Amniotic stem cell (primary cell): ENCODE measurements at regions not wholly inside any gene's neighbourhood (a gene's known extent, or its start where the extent isn't known, plus 50 kb on each side); places are given as distances from the start of the nearest gene placed in this dataset.
A peak's percentile ranks its signal among the peaks of the same experiment; 100 is the strongest.

Source experiments
- DNase-seq: peaks from one replicate; lab custom pipeline; 2025; lab: John Stamatoyannopoulos, UW

DNA sequence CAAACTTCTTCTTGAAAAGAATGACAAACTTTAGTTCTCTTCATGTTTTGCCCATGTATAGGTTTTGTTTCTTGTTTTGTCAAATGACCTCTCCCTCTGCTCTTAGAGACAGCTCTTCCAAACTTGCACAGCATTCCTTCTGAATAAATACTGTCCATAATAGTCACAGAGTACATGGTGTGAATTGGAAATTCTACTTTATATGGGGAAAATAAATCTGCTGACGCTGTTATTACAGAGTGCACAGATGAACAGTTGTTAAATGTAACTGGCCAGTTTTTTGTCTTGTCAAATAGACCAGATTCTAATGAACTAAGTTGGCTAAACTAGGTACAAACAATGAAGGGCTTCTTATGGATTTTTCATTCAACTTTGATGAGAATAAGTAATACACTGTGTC is 115.8 kb upstream of the DTNA start:
- DNase-seq, result no peak

GRCh38 chr18:34595690-34596089 is 114.4 kb upstream of the DTNA start:
- no peak for DNase-seq

DNA sequence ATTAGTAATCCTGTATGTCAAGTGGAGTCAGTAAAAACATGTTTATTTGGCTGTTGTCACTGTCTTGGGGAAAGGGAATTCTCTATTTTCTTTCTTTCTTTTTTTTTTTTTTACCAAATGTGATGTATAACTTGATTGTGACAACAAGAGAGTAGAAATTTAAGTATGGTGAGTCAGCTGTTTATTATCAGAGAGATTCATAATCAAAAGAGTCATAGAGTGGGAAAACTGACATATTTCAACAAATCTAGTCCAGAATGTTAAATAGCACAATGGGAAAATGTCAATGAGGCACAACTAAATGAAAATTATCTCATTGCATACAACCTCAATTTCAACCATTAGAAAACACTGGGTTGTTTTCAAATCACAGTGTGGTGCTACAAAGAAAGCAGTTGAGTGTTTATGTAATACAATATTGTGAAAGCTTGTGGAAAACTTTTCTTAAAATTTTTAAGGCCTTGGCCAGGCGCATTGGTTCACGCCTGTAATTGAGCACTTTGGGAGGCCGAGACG is 111.9 kb upstream of the DTNA start:
- DNase-seq, result no peak

- peak; percentile 8 for DNase-seq
Measured at GRCh38 chr18:34600158-34600557, 109.9 kb upstream of the DTNA start.

DNA sequence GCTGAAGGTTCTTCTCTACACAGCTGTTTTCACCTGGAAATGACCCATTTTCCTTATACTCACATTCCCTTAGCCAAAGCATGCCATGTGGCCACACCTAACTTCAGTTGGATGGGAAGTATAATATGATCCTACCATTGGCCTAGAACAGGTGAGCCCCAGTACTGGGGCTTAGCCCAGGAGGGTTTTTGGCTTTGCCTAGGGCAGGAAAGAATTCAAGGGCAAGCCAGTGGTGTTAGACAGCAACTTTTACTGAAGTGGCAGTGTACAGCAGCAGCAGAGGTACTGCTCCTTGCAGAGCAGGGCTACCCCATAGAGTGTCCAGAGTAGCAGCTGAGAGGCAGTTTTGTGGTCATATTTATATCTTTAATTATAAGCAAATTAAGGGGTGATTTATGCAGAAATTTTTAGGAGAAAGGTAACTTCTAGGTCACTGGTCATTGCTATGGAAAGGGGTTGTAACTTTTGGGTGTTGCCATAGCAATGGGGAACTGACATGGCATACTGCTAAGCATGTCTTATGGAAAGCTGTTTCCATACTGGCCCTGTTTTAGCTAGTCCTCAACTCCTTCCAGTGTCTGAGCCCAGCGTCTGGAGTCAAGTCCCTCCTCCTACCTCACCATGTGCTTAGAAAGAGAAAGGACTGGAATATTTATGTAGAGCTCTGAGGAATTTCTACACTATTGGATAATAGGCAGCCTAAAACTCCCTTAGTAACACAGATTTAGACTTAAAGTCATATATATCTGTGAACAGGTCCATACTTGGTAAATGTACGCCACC is 109.0 kb upstream of the DTNA start:
- no peak for DNase-seq

DNA sequence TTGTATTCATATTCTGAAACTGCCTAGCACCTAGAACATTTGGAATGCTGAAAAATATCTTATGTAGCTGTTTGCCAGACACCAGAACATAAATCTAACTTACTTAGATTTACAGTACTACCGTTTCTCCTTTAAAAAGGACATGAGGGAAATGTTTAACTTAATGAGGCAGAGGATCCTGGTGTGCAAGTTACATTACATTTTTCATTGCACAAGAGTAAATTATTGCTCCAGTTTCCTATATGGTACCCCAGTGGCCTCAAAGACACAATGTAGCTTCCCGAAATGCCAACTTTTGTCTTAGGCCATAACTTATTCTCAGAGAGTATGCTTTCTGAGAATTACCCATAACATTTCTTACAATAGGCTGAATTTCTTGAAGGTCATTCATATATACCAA is 105.5 kb upstream of the DTNA start:
- no peak for DNase-seq

- DNase-seq, result no peak
Measured at GRCh38 chr18:34606851-34607250, 103.2 kb upstream of the DTNA start.

GRCh38 chr18:34608064-34608463 is 102.0 kb upstream of the DTNA start:
- no peak for DNase-seq

GRCh38 chr18:34609986-34610648 is 100.0 kb upstream of the DTNA start:
- no peak for DNase-seq

GRCh38 chr18:34611904-34612303 is 98.2 kb upstream of the DTNA start:
- no peak for DNase-seq

GRCh38 chr18:34620258-34620861 is 89.7 kb upstream of the DTNA start:
- no peak for DNase-seq

DNA sequence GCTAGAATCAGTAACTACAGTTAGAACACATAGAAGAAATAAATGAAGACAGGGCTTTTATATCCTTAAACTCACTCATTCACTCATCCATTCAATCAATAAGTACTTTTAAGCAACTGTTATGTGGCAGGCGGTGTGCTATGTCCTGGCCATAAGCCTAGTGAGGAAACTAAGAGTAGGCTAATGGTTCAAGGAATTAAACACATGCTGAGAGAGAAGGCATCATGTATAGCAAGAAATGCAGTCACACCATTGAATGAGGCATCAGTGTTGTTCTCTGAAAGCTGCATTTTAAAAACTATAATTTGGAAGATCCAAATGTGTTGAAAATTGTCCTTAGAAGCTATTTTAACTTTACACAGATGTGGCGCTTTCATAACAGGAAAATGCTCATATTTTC is 86.5 kb upstream of the DTNA start:
- DNase-seq, result no peak

DNA sequence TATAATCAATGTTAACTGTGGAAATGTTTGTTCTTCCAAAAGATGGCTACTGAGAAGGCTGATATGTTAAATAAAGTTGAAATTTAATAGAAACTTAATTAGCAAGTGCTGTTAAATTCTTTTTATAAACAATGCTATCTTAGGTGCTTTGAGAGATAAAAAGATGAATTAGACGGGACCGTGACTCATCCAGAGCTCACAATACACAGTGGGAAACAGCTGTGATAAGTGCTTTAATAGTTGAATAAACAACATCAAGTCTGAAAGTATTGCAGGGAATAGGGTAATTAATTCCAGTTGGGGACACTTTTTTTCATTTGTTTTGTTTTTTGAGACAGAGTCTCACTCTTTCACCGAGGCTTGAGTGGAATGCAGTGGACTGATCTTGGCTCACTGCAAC is 85.5 kb upstream of the DTNA start:
- no peak for DNase-seq

GRCh38 chr18:34626404-34627136 is 83.5 kb upstream of the DTNA start:
- no peak for DNase-seq

DNA sequence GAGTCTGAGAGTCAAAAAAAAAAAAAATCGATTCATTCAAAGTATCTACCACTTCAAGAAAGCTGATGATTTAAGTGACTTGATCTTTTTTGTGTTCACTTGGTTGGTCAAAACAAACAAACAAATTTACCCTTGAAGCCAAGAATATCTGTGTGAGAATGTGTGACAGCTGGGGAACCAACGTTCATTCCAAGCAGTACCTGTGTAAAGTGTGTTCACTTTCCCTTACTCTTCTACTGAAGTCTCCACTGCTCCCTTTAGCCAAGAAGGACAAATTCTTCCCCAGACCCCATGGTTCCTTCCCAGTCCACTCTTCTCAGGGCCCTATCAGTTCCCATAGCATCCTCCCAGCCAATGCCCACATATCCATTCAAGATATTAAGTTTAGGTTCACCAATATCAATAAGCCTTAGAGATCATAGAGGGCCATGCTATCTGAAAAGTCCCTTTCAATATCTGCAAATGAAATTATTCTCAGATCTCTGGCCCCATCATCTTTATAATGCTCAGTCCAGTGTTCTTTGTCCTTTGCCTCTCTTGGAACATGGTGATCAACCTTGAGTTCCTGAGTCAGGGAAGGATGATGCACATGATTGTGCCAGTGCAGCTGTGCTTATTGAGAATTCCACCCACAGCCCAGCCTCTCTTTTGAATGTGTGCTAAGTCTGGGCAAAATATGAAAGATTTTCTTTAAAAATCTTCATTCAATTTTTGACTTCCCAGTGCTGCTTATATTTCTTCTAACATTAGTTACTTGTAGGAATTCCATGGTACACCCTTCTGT is 82.8 kb upstream of the DTNA start:
- DNase-seq, result no peak

- no peak for DNase-seq
Measured at GRCh38 chr18:34631093-34631966, 78.8 kb upstream of the DTNA start.

DNA sequence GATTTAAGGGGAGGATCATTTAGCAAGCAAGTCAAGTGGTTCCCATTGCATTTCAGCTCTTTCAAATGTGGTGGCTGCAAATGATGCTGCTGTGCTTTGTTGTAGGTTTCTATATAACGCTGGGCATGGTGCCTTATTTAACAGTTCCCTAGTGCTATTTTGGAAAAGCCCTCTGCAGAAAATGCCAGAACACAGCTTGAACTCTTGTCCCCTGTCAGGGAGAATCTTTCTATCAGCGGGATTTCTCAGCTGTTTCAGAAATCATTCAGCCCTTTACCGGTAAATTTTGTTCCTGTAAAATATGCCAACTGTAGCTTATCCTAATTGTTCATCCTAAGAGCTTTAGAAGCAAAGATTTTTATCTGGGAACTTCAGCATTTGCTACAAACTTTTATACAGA is 77.8 kb upstream of the DTNA start:
- no peak for DNase-seq

DNA sequence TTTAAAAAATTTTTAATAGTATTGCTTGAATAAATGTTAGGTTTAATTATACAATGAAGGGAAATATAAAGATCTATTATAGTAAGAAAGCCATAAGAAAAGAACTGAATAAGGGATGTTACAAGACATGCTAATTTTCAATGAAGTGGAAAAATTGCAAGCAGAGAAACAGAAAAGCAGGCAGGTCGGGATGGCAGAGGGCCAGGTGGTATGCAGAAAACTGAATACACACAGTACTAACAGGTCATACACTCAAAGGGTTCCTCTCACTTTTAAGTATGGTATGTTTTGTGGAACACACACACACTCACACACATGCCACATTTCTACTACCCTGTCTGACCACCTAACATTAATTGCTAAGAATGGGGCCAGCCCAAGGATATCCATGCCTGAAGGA is 76.7 kb upstream of the DTNA start:
- no peak for DNase-seq

- no peak for DNase-seq
Measured at GRCh38 chr18:34637094-34637801, 72.8 kb upstream of the DTNA start.

- no peak for DNase-seq
Measured at GRCh38 chr18:34639687-34640086, 70.4 kb upstream of the DTNA start.
